ENCODE measurements at regions not wholly inside any gene's neighbourhood (a gene's known extent, or its start where the extent isn't known, plus 50 kb on each side); places are given as distances from the start of the nearest gene placed in this dataset.

- no peak for DNase-seq
These were observed 450.3 kb upstream of the THRB start for GRCh38 chr3:24944805-24945520.

- DNase-seq = no peak
These were observed 450.9 kb upstream of the THRB start for GRCh38 chr3:24945563-24945962.

- DNase-seq = no peak
These were observed 452.5 kb upstream of the THRB start for GRCh38 chr3:24947103-24947502.

GRCh38 chr3:24951180-24951579, 456.5 kb upstream of the THRB start:
- DNase-seq = no peak

- DNase-seq = no peak
These were observed 457.7 kb upstream of the THRB start for GRCh38 chr3:24952388-24952787.

- DNase-seq = no peak
These were observed 458.6 kb upstream of the THRB start for GRCh38 chr3:24953060-24953771.

- DNase-seq = no peak
These were observed 462.0 kb upstream of the THRB start for GRCh38 chr3:24956613-24957012.

- no peak for DNase-seq
These were observed 463.6 kb upstream of the THRB start for GRCh38 chr3:24958271-24958670.

- no peak for DNase-seq
These were observed 464.3 kb upstream of the THRB start for GRCh38 chr3:24958910-24959447.

GRCh38 chr3:24963762-24964625, 464.1 kb upstream of the RARB start:
- peak; percentile 30 for DNase-seq

GRCh38 chr3:24965706-24966385, 462.2 kb upstream of the RARB start:
- no peak for DNase-seq

- DNase-seq = no peak
These were observed 460.0 kb upstream of the RARB start for GRCh38 chr3:24968036-24968435.

- DNase-seq = no peak
These were observed 455.6 kb upstream of the RARB start for GRCh38 chr3:24972491-24972890.

- no peak for DNase-seq
These were observed 446.8 kb upstream of the RARB start for GRCh38 chr3:24981309-24981708.

GRCh38 chr3:24981924-24982323, 446.1 kb upstream of the RARB start:
- DNase-seq = no peak

GRCh38 chr3:24985668-24986067, 442.4 kb upstream of the RARB start:
- no peak for DNase-seq

- DNase-seq = no peak
These were observed 441.5 kb upstream of the RARB start for GRCh38 chr3:24986612-24987011.

GRCh38 chr3:24999357-24999756, 428.7 kb upstream of the RARB start:
- DNase-seq = no peak

GRCh38 chr3:25000971-25001591, 427.0 kb upstream of the RARB start:
- DNase-seq = no peak

- no peak for DNase-seq
These were observed 426.0 kb upstream of the RARB start for GRCh38 chr3:25002052-25002451.

- DNase-seq = no peak
These were observed 419.9 kb upstream of the RARB start for GRCh38 chr3:25007974-25008658.

GRCh38 chr3:25009665-25010064, 418.4 kb upstream of the RARB start:
- no peak for DNase-seq
